ENCODE measurements at regions not wholly inside any gene's neighbourhood (a gene's known extent, or its start where the extent isn't known, plus 50 kb on each side); places are given as distances from the start of the nearest gene placed in this dataset.
A peak's percentile ranks its signal among the peaks of the same experiment; 100 is the strongest.

GRCh38 chr11:128316541-128317227 lies 270.7 kb downstream of the ETS1 start:
- no peak for TF ChIP-seq CTCF (IDR thresholded peaks at IDR 0.05; ENCODE audit: extremely low read depth, missing control alignments)
- DNase-seq (ENCODE audit: low spot score): no peak

GRCh38 chr11:128315933-128316332 lies 271.4 kb downstream of the ETS1 start:
- DNase-seq (ENCODE audit: low spot score): no peak
- no peak for TF ChIP-seq CTCF (IDR thresholded peaks at IDR 0.05; ENCODE audit: extremely low read depth, missing control alignments)

- no peak for TF ChIP-seq CTCF (IDR thresholded peaks at IDR 0.05; ENCODE audit: extremely low read depth, missing control alignments)
- no peak for DNase-seq (ENCODE audit: low spot score)
These were observed 273.4 kb downstream of the ETS1 start for GRCh38 chr11:128313931-128314330.

- DNase-seq (ENCODE audit: low spot score): peak; percentile 49
- no peak for TF ChIP-seq CTCF (IDR thresholded peaks at IDR 0.05; ENCODE audit: extremely low read depth, missing control alignments)
These were observed 275.3 kb downstream of the ETS1 start for GRCh38 chr11:128311742-128312719.

GRCh38 chr11:128310676-128311445 lies 276.5 kb downstream of the ETS1 start:
- DNase-seq (ENCODE audit: low spot score): no peak
- TF ChIP-seq CTCF (IDR thresholded peaks at IDR 0.05; ENCODE audit: extremely low read depth, missing control alignments): no peak

GRCh38 chr11:128310005-128310404 lies 277.4 kb downstream of the ETS1 start:
- no peak for DNase-seq (ENCODE audit: low spot score)
- TF ChIP-seq CTCF (IDR thresholded peaks at IDR 0.05; ENCODE audit: extremely low read depth, missing control alignments): no peak

All from GM20000 (cell line).